DOHH2 (cell line): ENCODE measurements at regions not wholly inside any gene's neighbourhood (a gene's known extent, or its start where the extent isn't known, plus 50 kb on each side); places are given as distances from the start of the nearest gene placed in this dataset.

Experiments
- H3F3A ChIP-seq: fragments of 200-600 bp; sonication (generic), shearing (Covaris generic); 2 replicates; pipeline ENCODE4 v1.6.0; 2016; ENCODE audit warnings: antibody characterized with exemption, mild to moderate bottlenecking; ENCODE audit not compliant: control insufficient read depth, insufficient read depth
- H3K27ac ChIP-seq: fragments of 200-600 bp; sonication (generic); 2 replicates; pipeline ENCODE4 v1.5.1; 2014; ENCODE audit warnings: low read depth, mild to moderate bottlenecking, low read length, moderate library complexity
- H3K27me3 ChIP-seq: fragments of 200-600 bp; sonication (generic); 2 replicates; pipeline ENCODE4 v1.6.1; 2014; ENCODE audit warnings: mild to moderate bottlenecking, low read length, mixed read lengths; ENCODE audit not compliant: control insufficient read depth
- H3K36me3 ChIP-seq: fragments of 200-600 bp; sonication (generic); 2 replicates; pipeline ENCODE4 v1.6.1; 2014; ENCODE audit warnings: mild to moderate bottlenecking, low read length, moderate library complexity, mixed read lengths; ENCODE audit not compliant: control insufficient read depth
- H3K4me1 ChIP-seq: fragments of 200-600 bp; sonication (generic); 2 replicates; pipeline ENCODE4 v1.6.1; 2014; ENCODE audit warnings: mild to moderate bottlenecking, low read length, mixed read lengths; ENCODE audit not compliant: control insufficient read depth
- H3K4me2 ChIP-seq: fragments of 200-600 bp; sonication (generic); 2 replicates; pipeline ENCODE4 v1.6.0; 2014; ENCODE audit warnings: mild to moderate bottlenecking, low read length, moderate library complexity
- H3K4me3 ChIP-seq: fragments of 200-600 bp; sonication (generic); 2 replicates; pipeline ENCODE4 v1.5.1; 2014; ENCODE audit warnings: mild to moderate bottlenecking, low read length, mixed read lengths
- H3K79me2 ChIP-seq: fragments of 200-600 bp; sonication (generic); 2 replicates; pipeline ENCODE4 v1.6.1; 2014; ENCODE audit warnings: mild to moderate bottlenecking, low read length, mixed read lengths; ENCODE audit not compliant: control insufficient read depth
- H3K9me2 ChIP-seq: fragments of 200-600 bp; sonication (generic); replicated peaks from 2 replicates; pipeline ENCODE4 v1.6.1; 2014; ENCODE audit warnings: mild to moderate bottlenecking, low read length, mixed read lengths; ENCODE audit not compliant: control insufficient read depth
- H3K9me3 ChIP-seq: fragments of 200-600 bp; sonication (generic); 2 replicates; pipeline ENCODE4 v1.6.1; 2014; ENCODE audit warnings: antibody characterized with exemption, low read length, mixed read lengths; ENCODE audit not compliant: control insufficient read depth, insufficient read depth
- H4K20me1 ChIP-seq: fragments of 200-600 bp; sonication (generic); 2 replicates; pipeline ENCODE4 v1.6.0; 2014; ENCODE audit warnings: low read depth, mild to moderate bottlenecking, antibody characterized with exemption, low read length, moderate library complexity; ENCODE audit not compliant: control insufficient read depth, insufficient read depth
- CTCF ChIP-seq: fragments of 200-600 bp; sonication (generic); IDR thresholded peaks from one replicate; pipeline ENCODE4 v1.5.1; 2014; ENCODE audit warnings: antibody characterized with exemption, mild to moderate bottlenecking, low read depth, low read length; ENCODE audit not compliant: poor library complexity, severe bottlenecking
- EZH2phosphoT487 ChIP-seq: fragments of 200-600 bp; sonication (generic); IDR thresholded peaks from 2 replicates; pipeline ENCODE4 v1.6.1; 2017; ENCODE audit warnings: borderline replicate concordance, mild to moderate bottlenecking, antibody characterized with exemption, low read length, moderate library complexity, mixed read lengths

- H3F3A ChIP-seq, result no peaks in the 10 kb centered on the region
- no peaks in the 10 kb centered on the region for H3K27me3 ChIP-seq
- H3K79me2 ChIP-seq, result no peaks in the 10 kb centered on the region
- H3K9me2 ChIP-seq, result no peaks in the 10 kb centered on the region
- H3K4me1 ChIP-seq, result no peaks in the 10 kb centered on the region
- H3K9me3 ChIP-seq, result no peaks in the 10 kb centered on the region
- H3K4me2 ChIP-seq, result no peak overlapping the region
- TF ChIP-seq CTCF (no peak), EZH2phosphoT487 (no peak)
- H3K4me3 ChIP-seq, result no peak overlapping the region
- no peaks in the 10 kb centered on the region for H3K36me3 ChIP-seq
- no peaks in the 10 kb centered on the region for H4K20me1 ChIP-seq
- no peak overlapping the region for H3K27ac ChIP-seq
These were observed 103.1 kb upstream of the UNC13C start for GRCh38 chr15:53875139-53875538.

GRCh38 chr15:53872410-53872809 is 105.8 kb upstream of the UNC13C start:
- Histone ChIP-seq H3K4me3 (no peak overlapping the region), H3K9me3 (no peaks in the 10 kb centered on the region), H3K27me3 (no peaks in the 10 kb centered on the region), H3K27ac (no peak overlapping the region), H3K36me3 (no peaks in the 10 kb centered on the region), H3K4me2 (no peak overlapping the region), H3K79me2 (no peaks in the 10 kb centered on the region), H3K4me1 (no peaks in the 10 kb centered on the region), H3K9me2 (no peaks in the 10 kb centered on the region), H3F3A (no peaks in the 10 kb centered on the region), H4K20me1 (no peaks in the 10 kb centered on the region)
- TF ChIP-seq CTCF, result no peak
- TF ChIP-seq EZH2phosphoT487, result no peak

- no peaks in the 10 kb centered on the region for H3F3A ChIP-seq
- no peaks in the 10 kb centered on the region for H3K27me3 ChIP-seq
- H3K9me2 ChIP-seq, result no peaks in the 10 kb centered on the region
- no peaks in the 10 kb centered on the region for H3K9me3 ChIP-seq
- no peak overlapping the region for H3K4me3 ChIP-seq
- no peaks in the 10 kb centered on the region for H3K36me3 ChIP-seq
- TF ChIP-seq EZH2phosphoT487 (no peak), CTCF (no peak)
- no peak overlapping the region for H3K4me2 ChIP-seq
- H4K20me1 ChIP-seq, result no peaks in the 10 kb centered on the region
- no peaks in the 10 kb centered on the region for H3K4me1 ChIP-seq
- no peak overlapping the region for H3K27ac ChIP-seq
- H3K79me2 ChIP-seq, result no peaks in the 10 kb centered on the region
These were observed 108.5 kb upstream of the UNC13C start for GRCh38 chr15:53869806-53870073.
